IMR-90 (cell line): ENCODE measurements at regions not wholly inside any gene's neighbourhood (a gene's known extent, or its start where the extent isn't known, plus 50 kb on each side); places are given as distances from the start of the nearest gene placed in this dataset.

Experiments
- FOS ChIP-seq: fragments of 150-350 bp; IDR thresholded peaks from 2 replicates; pipeline ENCODE4 v1.6.1; 2016; ENCODE audit warnings: low read depth, low read length
- POLR2A ChIP-seq: IDR thresholded peaks from 2 replicates; pipeline ENCODE4 v1.6.1; 2012; ENCODE audit warnings: mild to moderate bottlenecking, low read depth, low read length
- RFX5 ChIP-seq: IDR thresholded peaks from 2 replicates; pipeline ENCODE4 v1.8.0; 2012; ENCODE audit warnings: low read depth, mild to moderate bottlenecking, low read length, moderate library complexity
- TF ChIP-seq, protein P1 (sequence below): conservative IDR thresholded peaks from 2 replicates; pipeline ENCODE4 v1.5.1; 2012; ENCODE audit warnings: mild to moderate bottlenecking, low read depth, low read length, improper control_type of control experiment
- TF ChIP-seq, protein P2 (sequence below): fragments of 150-350 bp; IDR thresholded peaks from 2 replicates; pipeline ENCODE4 v1.6.1; 2017; ENCODE audit warnings: mild to moderate bottlenecking, antibody characterized with exemption, low read length, low read depth

DNA sequence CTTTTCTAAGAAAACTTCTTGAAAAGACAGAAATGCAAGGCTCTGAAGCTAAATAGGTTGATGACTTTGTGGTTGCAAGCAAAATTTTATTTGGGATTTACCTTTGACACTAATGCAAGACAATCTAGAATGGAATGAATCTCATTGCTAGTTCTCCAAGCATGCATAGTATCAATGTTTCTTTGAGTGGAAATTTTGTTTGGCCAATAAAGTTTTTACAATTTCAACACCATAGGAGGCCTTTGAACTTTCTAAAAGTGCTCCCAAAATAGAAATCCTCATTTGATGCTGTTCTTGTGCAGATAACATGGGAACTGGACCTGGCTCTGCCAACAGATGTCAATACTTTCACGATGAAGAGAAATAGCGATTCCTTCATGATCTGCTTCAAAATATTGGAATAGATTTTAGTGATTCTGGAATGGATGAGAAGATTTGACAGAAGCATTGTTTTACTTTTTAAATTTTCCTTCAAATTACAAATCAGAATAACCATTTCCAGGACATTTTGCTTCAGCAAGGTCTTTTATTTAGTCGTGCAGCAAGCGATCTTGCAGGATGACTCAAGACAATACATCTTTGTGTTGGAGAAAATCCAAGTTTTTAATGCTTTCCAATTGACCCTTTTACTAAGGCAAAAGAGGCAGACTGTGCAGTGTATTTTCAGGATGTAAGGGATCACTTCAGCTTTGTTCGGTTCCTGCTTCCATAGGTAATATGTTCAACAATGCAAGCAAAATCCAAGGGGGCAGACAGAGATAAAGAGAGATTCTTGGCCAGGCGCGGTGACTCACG lies 51.7 kb upstream of the OTUD4 start:
- TF ChIP-seq, protein P1, sequence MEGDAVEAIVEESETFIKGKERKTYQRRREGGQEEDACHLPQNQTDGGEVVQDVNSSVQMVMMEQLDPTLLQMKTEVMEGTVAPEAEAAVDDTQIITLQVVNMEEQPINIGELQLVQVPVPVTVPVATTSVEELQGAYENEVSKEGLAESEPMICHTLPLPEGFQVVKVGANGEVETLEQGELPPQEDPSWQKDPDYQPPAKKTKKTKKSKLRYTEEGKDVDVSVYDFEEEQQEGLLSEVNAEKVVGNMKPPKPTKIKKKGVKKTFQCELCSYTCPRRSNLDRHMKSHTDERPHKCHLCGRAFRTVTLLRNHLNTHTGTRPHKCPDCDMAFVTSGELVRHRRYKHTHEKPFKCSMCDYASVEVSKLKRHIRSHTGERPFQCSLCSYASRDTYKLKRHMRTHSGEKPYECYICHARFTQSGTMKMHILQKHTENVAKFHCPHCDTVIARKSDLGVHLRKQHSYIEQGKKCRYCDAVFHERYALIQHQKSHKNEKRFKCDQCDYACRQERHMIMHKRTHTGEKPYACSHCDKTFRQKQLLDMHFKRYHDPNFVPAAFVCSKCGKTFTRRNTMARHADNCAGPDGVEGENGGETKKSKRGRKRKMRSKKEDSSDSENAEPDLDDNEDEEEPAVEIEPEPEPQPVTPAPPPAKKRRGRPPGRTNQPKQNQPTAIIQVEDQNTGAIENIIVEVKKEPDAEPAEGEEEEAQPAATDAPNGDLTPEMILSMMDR: no peak
- TF ChIP-seq, protein P2, sequence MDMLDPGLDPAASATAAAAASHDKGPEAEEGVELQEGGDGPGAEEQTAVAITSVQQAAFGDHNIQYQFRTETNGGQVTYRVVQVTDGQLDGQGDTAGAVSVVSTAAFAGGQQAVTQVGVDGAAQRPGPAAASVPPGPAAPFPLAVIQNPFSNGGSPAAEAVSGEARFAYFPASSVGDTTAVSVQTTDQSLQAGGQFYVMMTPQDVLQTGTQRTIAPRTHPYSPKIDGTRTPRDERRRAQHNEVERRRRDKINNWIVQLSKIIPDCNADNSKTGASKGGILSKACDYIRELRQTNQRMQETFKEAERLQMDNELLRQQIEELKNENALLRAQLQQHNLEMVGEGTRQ: no peak
- TF ChIP-seq RFX5 (no peak), FOS (no peak), POLR2A (no peak)
